Keratinocyte (primary cell): ENCODE measurements at regions not wholly inside any gene's neighbourhood (a gene's known extent, or its start where the extent isn't known, plus 50 kb on each side); places are given as distances from the start of the nearest gene placed in this dataset.

Source experiments
- EZH2 ChIP-seq: IDR thresholded peaks from one replicate; pipeline ENCODE4 v1.6.1; 2012; ENCODE audit warnings: inconsistent platforms, mild to moderate bottlenecking, low read length, moderate library complexity
- TF ChIP-seq, protein P1 (sequence below), 3 experiments: IDR thresholded peaks in 1 of 3; conservative IDR thresholded peaks in 1 of 3; optimal IDR thresholded peaks in 1 of 3; 2 replicates in 2 of 3; 3 replicates in 1 of 3; pipeline versions ENCODE3 to v1.5.1; 2011; ENCODE audit warnings: low read length in 3 of 3, mild to moderate bottlenecking in 3 of 3, moderate library complexity in 2 of 3, control low read depth in 1 of 3, inconsistent platforms in 1 of 3; ENCODE audit not compliant: insufficient read depth in 2 of 3; ENCODE audit errors: extremely low read depth in 1 of 3

DNA sequence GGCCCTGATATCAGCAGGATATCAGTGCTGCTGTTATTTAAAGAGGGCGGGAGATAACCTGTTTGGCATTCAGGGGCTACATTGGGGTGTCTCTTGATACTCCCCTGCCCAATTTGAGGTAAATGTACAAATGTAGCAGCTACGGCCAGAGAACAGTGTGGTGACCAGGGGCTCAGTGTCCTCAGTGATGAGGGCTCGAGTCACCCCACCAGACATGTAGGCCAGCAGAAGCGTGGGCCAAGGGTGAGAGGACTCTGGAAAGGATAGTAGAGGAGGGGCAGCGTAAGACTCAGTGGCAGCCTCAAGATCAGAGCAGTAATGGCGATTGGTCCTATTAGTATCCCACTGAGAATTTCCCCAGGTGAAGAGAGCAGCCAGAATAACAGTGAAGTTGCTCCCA lies 108.4 kb downstream of the XCL2 start:
- TF ChIP-seq, protein P1, sequence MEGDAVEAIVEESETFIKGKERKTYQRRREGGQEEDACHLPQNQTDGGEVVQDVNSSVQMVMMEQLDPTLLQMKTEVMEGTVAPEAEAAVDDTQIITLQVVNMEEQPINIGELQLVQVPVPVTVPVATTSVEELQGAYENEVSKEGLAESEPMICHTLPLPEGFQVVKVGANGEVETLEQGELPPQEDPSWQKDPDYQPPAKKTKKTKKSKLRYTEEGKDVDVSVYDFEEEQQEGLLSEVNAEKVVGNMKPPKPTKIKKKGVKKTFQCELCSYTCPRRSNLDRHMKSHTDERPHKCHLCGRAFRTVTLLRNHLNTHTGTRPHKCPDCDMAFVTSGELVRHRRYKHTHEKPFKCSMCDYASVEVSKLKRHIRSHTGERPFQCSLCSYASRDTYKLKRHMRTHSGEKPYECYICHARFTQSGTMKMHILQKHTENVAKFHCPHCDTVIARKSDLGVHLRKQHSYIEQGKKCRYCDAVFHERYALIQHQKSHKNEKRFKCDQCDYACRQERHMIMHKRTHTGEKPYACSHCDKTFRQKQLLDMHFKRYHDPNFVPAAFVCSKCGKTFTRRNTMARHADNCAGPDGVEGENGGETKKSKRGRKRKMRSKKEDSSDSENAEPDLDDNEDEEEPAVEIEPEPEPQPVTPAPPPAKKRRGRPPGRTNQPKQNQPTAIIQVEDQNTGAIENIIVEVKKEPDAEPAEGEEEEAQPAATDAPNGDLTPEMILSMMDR (optimal IDR thresholded peaks at IDR 0.05 in 1 of 3, IDR thresholded peaks at IDR 0.05 in 1 of 3, conservative IDR thresholded peaks at IDR 0.05 in 1 of 3; ENCODE audit: extremely low read depth in 1 of 3, insufficient read depth in 2 of 3, low read length in 3 of 3), result no peak
- TF ChIP-seq EZH2, result no peak
